ENCODE measurements at regions not wholly inside any gene's neighbourhood (a gene's known extent, or its start where the extent isn't known, plus 50 kb on each side); places are given as distances from the start of the nearest gene placed in this dataset.

- Histone ChIP-seq H3K27me3 (ENCODE audit: control insufficient read depth, extremely low read depth, insufficient read depth, low read length) (peaks cover 5% of the 10 kb centered on the region), H4K20me1 (ENCODE audit: control insufficient read depth, extremely low read depth, insufficient read depth, low read length) (no peaks in the 10 kb centered on the region), H2AFZ (ENCODE audit: control insufficient read depth, low read length) (no peak overlapping the region), H3K9me1 (ENCODE audit: control insufficient read depth, extremely low read depth, insufficient read depth, low read length) (no peaks in the 10 kb centered on the region), H3K9me3 (ENCODE audit: control insufficient read depth, low read depth, low read length) (no peaks in the 10 kb centered on the region), H3K4me1 (ENCODE audit: control insufficient read depth, extremely low read depth, insufficient read depth, low read length) (no peaks in the 10 kb centered on the region), H3K79me2 (ENCODE audit: control insufficient read depth, insufficient read depth, low read length) (no peaks in the 10 kb centered on the region), H3K27ac (ENCODE audit: control insufficient read depth, insufficient read depth, low read length) (no peak overlapping the region), H3K4me3 (ENCODE audit: control insufficient read depth in 2 of 3, extremely low read depth in 1 of 3, insufficient read depth in 2 of 3, low read depth in 1 of 3, low read length in 3 of 3) (no peak overlapping the region), H3K9ac (ENCODE audit: control insufficient read depth, extremely low read depth, insufficient read depth, low read length) (no peak overlapping the region), H3K36me3 (ENCODE audit: control insufficient read depth in 2 of 2, extremely low read depth in 1 of 2, insufficient read depth in 2 of 2, low read length in 2 of 2) (no peaks in the 10 kb centered on the region), H3K4me2 (ENCODE audit: control insufficient read depth, extremely low read depth, insufficient read depth, low read depth, low read length) (no peak overlapping the region)
- TF ChIP-seq EZH2 (IDR thresholded peaks at IDR 0.05; ENCODE audit: low read length) (no peak), CTCF (optimal IDR thresholded peaks at IDR 0.05 in 1 of 3, IDR thresholded peaks at IDR 0.05 in 1 of 3, conservative IDR thresholded peaks at IDR 0.05 in 1 of 3; ENCODE audit: extremely low read depth in 1 of 3, insufficient read depth in 2 of 3, low read length in 3 of 3) (no peak)
- dilution Hi-C loops (cut with MboI; ENCODE audit: extremely low pct_ligation_motif_present, low sequenced_read_pairs), result no loop called here
- no peak for FAIRE-seq
- DNase-seq (ENCODE audit: low read depth, low spot score), result no peak
Observed at GRCh38 chr4:89514811-89515210, 207.2 kb upstream of the GPRIN3 start.

GRCh38 chr4:89511776-89512175 is 204.2 kb upstream of the GPRIN3 start:
- dilution Hi-C loops (cut with MboI; ENCODE audit: extremely low pct_ligation_motif_present, low sequenced_read_pairs), result no loop called here
- H3K27ac ChIP-seq (ENCODE audit: control insufficient read depth, insufficient read depth, low read length), result no peak overlapping the region
- no peaks in the 10 kb centered on the region for H3K9me3 ChIP-seq (ENCODE audit: control insufficient read depth, low read depth, low read length)
- no peak overlapping the region for H3K4me2 ChIP-seq (ENCODE audit: control insufficient read depth, extremely low read depth, insufficient read depth, low read depth, low read length)
- no peak overlapping the region for H3K4me3 ChIP-seq (ENCODE audit: control insufficient read depth in 2 of 3, extremely low read depth in 1 of 3, insufficient read depth in 2 of 3, low read depth in 1 of 3, low read length in 3 of 3)
- no peaks in the 10 kb centered on the region for H4K20me1 ChIP-seq (ENCODE audit: control insufficient read depth, extremely low read depth, insufficient read depth, low read length)
- DNase-seq (ENCODE audit: low read depth, low spot score) (no peak), FAIRE-seq (no peak)
- no peak overlapping the region for H3K9ac ChIP-seq (ENCODE audit: control insufficient read depth, extremely low read depth, insufficient read depth, low read length)
- no peaks in the 10 kb centered on the region for H3K27me3 ChIP-seq (ENCODE audit: control insufficient read depth, extremely low read depth, insufficient read depth, low read length)
- no peaks in the 10 kb centered on the region for H3K4me1 ChIP-seq (ENCODE audit: control insufficient read depth, extremely low read depth, insufficient read depth, low read length)
- no peaks in the 10 kb centered on the region for H3K79me2 ChIP-seq (ENCODE audit: control insufficient read depth, insufficient read depth, low read length)
- no peak overlapping the region for H2AFZ ChIP-seq (ENCODE audit: control insufficient read depth, low read length)
- no peaks in the 10 kb centered on the region for H3K9me1 ChIP-seq (ENCODE audit: control insufficient read depth, extremely low read depth, insufficient read depth, low read length)
- TF ChIP-seq CTCF (optimal IDR thresholded peaks at IDR 0.05 in 1 of 3, IDR thresholded peaks at IDR 0.05 in 1 of 3, conservative IDR thresholded peaks at IDR 0.05 in 1 of 3; ENCODE audit: extremely low read depth in 1 of 3, insufficient read depth in 2 of 3, low read length in 3 of 3), result no peak
- no peaks in the 10 kb centered on the region for H3K36me3 ChIP-seq (ENCODE audit: control insufficient read depth in 2 of 2, extremely low read depth in 1 of 2, insufficient read depth in 2 of 2, low read length in 2 of 2)

All from keratinocyte (primary cell).